MM.1S (cell line): ENCODE measurements at regions not wholly inside any gene's neighbourhood (a gene's known extent, or its start where the extent isn't known, plus 50 kb on each side); places are given as distances from the start of the nearest gene placed in this dataset.
"Not testable (repeated sequence)": the region's sequence is repeated elsewhere in the genome, so short reads cannot be mapped to it uniquely, and the experiment has no call there.

Experiments
- EZH2 ChIP-seq: fragments of 300-600 bp; sonication (generic); optimal IDR thresholded peaks from 2 replicates; pipeline ENCODE3; 2017; ENCODE audit warnings: low read depth, mild to moderate bottlenecking, antibody characterized with exemption, low read length, mixed read lengths
- TF ChIP-seq, protein P1 (sequence below): fragments of 300-600 bp; sonication (generic); IDR thresholded peaks from 2 replicates; pipeline ENCODE4 v1.5.1; 2016; ENCODE audit warnings: antibody characterized with exemption, low read length, mixed read lengths

DNA sequence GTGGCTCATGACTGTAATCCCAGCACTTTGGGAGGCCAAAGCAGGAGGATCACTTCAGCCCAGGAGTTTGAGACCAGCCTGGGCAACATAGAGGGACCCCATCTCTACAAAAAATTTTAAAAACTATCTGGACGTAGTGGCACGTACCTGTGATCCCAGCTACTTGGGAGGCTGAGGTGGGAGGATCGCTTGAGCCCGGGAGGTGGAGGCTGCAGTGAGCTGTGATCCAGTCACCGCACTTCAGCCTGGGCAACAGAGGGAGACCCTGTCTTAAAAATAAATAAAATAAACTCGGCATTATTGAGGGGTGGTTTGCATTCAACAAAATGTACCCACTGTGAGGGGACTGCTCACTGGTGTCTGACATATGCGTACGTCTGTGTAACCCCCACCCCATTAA lies 79.5 kb upstream of the GSE1 start:
- TF ChIP-seq, protein P1, sequence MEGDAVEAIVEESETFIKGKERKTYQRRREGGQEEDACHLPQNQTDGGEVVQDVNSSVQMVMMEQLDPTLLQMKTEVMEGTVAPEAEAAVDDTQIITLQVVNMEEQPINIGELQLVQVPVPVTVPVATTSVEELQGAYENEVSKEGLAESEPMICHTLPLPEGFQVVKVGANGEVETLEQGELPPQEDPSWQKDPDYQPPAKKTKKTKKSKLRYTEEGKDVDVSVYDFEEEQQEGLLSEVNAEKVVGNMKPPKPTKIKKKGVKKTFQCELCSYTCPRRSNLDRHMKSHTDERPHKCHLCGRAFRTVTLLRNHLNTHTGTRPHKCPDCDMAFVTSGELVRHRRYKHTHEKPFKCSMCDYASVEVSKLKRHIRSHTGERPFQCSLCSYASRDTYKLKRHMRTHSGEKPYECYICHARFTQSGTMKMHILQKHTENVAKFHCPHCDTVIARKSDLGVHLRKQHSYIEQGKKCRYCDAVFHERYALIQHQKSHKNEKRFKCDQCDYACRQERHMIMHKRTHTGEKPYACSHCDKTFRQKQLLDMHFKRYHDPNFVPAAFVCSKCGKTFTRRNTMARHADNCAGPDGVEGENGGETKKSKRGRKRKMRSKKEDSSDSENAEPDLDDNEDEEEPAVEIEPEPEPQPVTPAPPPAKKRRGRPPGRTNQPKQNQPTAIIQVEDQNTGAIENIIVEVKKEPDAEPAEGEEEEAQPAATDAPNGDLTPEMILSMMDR = not testable (repeated sequence)
- not testable (repeated sequence) for TF ChIP-seq EZH2
